ENCODE measurements at regions not wholly inside any gene's neighbourhood (a gene's known extent, or its start where the extent isn't known, plus 50 kb on each side); places are given as distances from the start of the nearest gene placed in this dataset.

DNA sequence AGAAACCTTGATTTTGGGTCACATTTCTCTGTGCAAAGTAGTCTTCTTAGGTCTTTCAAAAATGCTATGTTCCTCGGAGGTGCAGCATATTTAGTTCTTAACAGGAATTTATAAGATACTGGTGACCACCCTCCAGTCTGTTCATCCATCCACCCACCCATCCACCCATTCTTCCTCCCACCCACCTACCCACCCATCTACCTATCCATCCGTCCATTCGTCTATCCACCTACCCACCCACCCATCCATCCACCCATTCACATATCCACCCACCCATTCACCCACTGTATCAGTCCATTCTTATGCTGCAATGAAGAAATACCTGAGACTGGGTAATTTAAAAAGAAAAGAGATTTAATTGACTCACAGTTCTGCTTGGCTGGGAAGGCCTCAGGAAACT is 74.9 kb downstream of the KCTD15 start (continued):
- TF ChIP-seq ETS1 (IDR thresholded peaks at IDR 0.05) (no peak), CREB1 (CRISPR knock-in tag; IDR thresholded peaks at IDR 0.05; ENCODE audit: low read depth) (no peak), ZNF331 (CRISPR knock-in tag; IDR thresholded peaks at IDR 0.05; ENCODE audit: low read depth) (no peak), EZH2phosphoT487 (IDR thresholded peaks at IDR 0.05; ENCODE audit: unreplicated experiment) (no peak)

- no peak overlapping the region for H3K27ac ChIP-seq (ENCODE audit: low read depth)
- no peak overlapping the region for H3K4me2 ChIP-seq
- peaks cover 6% of the 10 kb centered on the region for H3K27me3 Mint-ChIP-seq (ENCODE audit: insufficient read depth, low read depth, poor library complexity)
- ATAC-seq (no peak), DNase-seq (ENCODE audit: low spot score) (no peak)
- H3K36me3 ChIP-seq (ENCODE audit: insufficient read depth) = no peaks in the 10 kb centered on the region
- 0 out of 2 replicates have a peak, but pooled peaks cover 2% of the 10 kb centered on the region for H3K9me2 ChIP-seq (ENCODE audit: insufficient read depth)
- TF ChIP-seq CTCF (conservative IDR thresholded peaks at IDR 0.05; ENCODE audit: low read depth in 2 of 2) (no peak), EZH2 (IDR thresholded peaks at IDR 0.05; ENCODE audit: low read depth, unreplicated experiment) (no peak), EZH2phosphoT487 (IDR thresholded peaks at IDR 0.05; ENCODE audit: unreplicated experiment) (no peak), JUNB (IDR thresholded peaks at IDR 0.05; ENCODE audit: unreplicated experiment) (no peak), ZNF331 (CRISPR knock-in tag; IDR thresholded peaks at IDR 0.05; ENCODE audit: low read depth) (no peak), POLR2AphosphoS5 (IDR thresholded peaks at IDR 0.05; ENCODE audit: low read depth) (no peak), NANOG (IDR thresholded peaks at IDR 0.05; ENCODE audit: borderline replicate concordance) (no peak), STAT1 (IDR thresholded peaks at IDR 0.05; ENCODE audit: unreplicated experiment) (no peak), ZNF114 (CRISPR knock-in tag; IDR thresholded peaks at IDR 0.05) (no peak)
- no peaks in the 10 kb centered on the region for H3K27me3 ChIP-seq (ENCODE audit: insufficient read depth)
- H3K4me1 ChIP-seq (ENCODE audit: insufficient read depth) = peaks cover 2% of the 10 kb centered on the region; the same call in 1 of the 2 replicates
- H3K4me3 Mint-ChIP-seq = no peak overlapping the region
- H3K27ac Mint-ChIP-seq = no peak overlapping the region
- H3F3A ChIP-seq (replicated peaks; ENCODE audit: low read depth) = no peaks in the 10 kb centered on the region
- no peak overlapping the region for H3K4me3 ChIP-seq
- H3K79me2 ChIP-seq (replicated peaks; ENCODE audit: insufficient read depth) = no peaks in the 10 kb centered on the region
- no peaks in the 10 kb centered on the region for H3K9me3 Mint-ChIP-seq
- no peaks in the 10 kb centered on the region for H3K36me3 Mint-ChIP-seq (ENCODE audit: low read depth)
- H4K20me1 ChIP-seq (replicated peaks; ENCODE audit: insufficient read depth) = no peaks in the 10 kb centered on the region
- no peak overlapping the region for H2AFZ ChIP-seq
- H3K4me1 Mint-ChIP-seq = peaks cover 19% of the 10 kb centered on the region
These were observed 76.0 kb downstream of the KCTD15 start for GRCh38 chr19:33872445-33873320.

Data from GM23338 (cell line).